Ovary (tissue), 7 donors: ENCODE measurements at regions not wholly inside any gene's neighbourhood (a gene's known extent, or its start where the extent isn't known, plus 50 kb on each side); places are given as distances from the start of the nearest gene placed in this dataset.
"Not testable (repeated sequence)": the region's sequence is repeated elsewhere in the genome, so short reads cannot be mapped to it uniquely, and the experiment has no call there.

Source experiments
- DNase-seq, 5 donors: peaks; one replicate each; pipeline ENCODE4 v3.0.0-alpha.2; 2019 to 2020
- H3K27ac ChIP-seq, 2 donors: fragments of 200-600 bp; one replicate each; pipeline versions ENCODE4 v1.5.1 to v1.8.0; 2019 to 2022
- H3K27me3 ChIP-seq: fragments of 200-600 bp; one replicate; pipeline ENCODE4 v1.8.0; 2022
- H3K36me3 ChIP-seq: fragments of 200-600 bp; sonication (generic); one replicate; pipeline ENCODE4 v1.5.1; 2019
- H3K4me1 ChIP-seq: one replicate; pipeline ENCODE4 v1.8.1; 2013; ENCODE audit warnings: mild to moderate bottlenecking, moderate library complexity; ENCODE audit not compliant: insufficient read depth
- H3K4me3 ChIP-seq: fragments of 200-600 bp; sonication (generic); one replicate; pipeline ENCODE4 v1.5.1; 2017
- H3K9me3 ChIP-seq, 2 donors: fragments of 200-600 bp in 1 of 2; sonication (generic) in 1 of 2; one replicate each; pipeline versions ENCODE4 v1.5.1 to v1.8.1; 2013 to 2019; ENCODE audit warnings: mild to moderate bottlenecking in 1 of 2, moderate library complexity in 1 of 2
- EP300 ChIP-seq: sonication (generic); formaldehyde crosslinking; IDR thresholded peaks from one replicate; pipeline ENCODE4 v1.6.1; 2017; ENCODE audit warnings: antibody characterized with exemption
- POLR2A ChIP-seq: fragments of 450-650 bp; IDR thresholded peaks from one replicate; pipeline ENCODE4 v1.6.1; 2017; ENCODE audit warnings: antibody characterized with exemption, mild to moderate bottlenecking, moderate library complexity
- WGBS, 3 donors: extraction: QIAGEN DNeasy Blood & Tissue Kit in 1 of 3; methylation state at CpG; one replicate each; pipeline versions ENCODE4 v1.1.5 to v1.1.7; 2013 to 2017; 5-methylcytosine and 5-hydroxymethylcytosine counted together
- intact Hi-C, 4 donors: fragments of 100-400 bp; cut with DNase I; formaldehyde crosslinking; loops; one replicate each; pipeline versions ENCODE4 v1.11.0 to v1.15.1; 2022 to 2023
- TF ChIP-seq, protein P1 (sequence below), 3 donors: fragments of 450-650 bp in 2 of 3; fragments of 200-600 bp in 1 of 3; IDR thresholded peaks; one replicate each; pipeline versions ENCODE4 v1.5.1 to v1.8.0; 2016 to 2022; ENCODE audit warnings: antibody characterized with exemption in 3 of 3, mild to moderate bottlenecking in 1 of 3
- donor health status: DM: no; HTN: no; CAD: no; lungs with moderate emphysema.
- donor health status: DM: no; HTN: no; CAD: no.
- donor health status: Bipolar disorder and iron deficiency.
- donor health status: DM: no; HTN: no; CAD: no.
- donor health status: DM: yes; HTN: yes; CAD: no.

- no peaks in the 10 kb centered on the region for H3K4me1 ChIP-seq
- TF ChIP-seq POLR2A (no peak), EP300 (no peak)
- TF ChIP-seq, protein P1, sequence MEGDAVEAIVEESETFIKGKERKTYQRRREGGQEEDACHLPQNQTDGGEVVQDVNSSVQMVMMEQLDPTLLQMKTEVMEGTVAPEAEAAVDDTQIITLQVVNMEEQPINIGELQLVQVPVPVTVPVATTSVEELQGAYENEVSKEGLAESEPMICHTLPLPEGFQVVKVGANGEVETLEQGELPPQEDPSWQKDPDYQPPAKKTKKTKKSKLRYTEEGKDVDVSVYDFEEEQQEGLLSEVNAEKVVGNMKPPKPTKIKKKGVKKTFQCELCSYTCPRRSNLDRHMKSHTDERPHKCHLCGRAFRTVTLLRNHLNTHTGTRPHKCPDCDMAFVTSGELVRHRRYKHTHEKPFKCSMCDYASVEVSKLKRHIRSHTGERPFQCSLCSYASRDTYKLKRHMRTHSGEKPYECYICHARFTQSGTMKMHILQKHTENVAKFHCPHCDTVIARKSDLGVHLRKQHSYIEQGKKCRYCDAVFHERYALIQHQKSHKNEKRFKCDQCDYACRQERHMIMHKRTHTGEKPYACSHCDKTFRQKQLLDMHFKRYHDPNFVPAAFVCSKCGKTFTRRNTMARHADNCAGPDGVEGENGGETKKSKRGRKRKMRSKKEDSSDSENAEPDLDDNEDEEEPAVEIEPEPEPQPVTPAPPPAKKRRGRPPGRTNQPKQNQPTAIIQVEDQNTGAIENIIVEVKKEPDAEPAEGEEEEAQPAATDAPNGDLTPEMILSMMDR (IDR thresholded peaks at IDR 0.05), result no peak
- 84 to 92% (median 91%) methylated on average over 1 of the region's 1 CpG for WGBS, 3 donors
- H3K27me3 ChIP-seq, result no peaks in the 10 kb centered on the region
- no peak overlapping the region for H3K4me3 ChIP-seq
- no peaks in the 10 kb centered on the region for H3K9me3 ChIP-seq
- DNase-seq, result no peak
- no peak overlapping the region for H3K27ac ChIP-seq
- intact Hi-C loops, result loop anchor here in 1 of 4 donors (5.0 kb wide), 1 partner anchor 1879 kb away; no protein-coding TSS in a partner anchor
- H3K36me3 ChIP-seq, result no peaks in the 10 kb centered on the region
Measured at GRCh38 chr5:56406221-56406620, 173.1 kb upstream of the ANKRD55 start.

GRCh38 chr5:56405116-56405908 lies 172.2 kb upstream of the ANKRD55 start:
- H3K27me3 ChIP-seq, result no peaks in the 10 kb centered on the region
- TF ChIP-seq, protein P1 (IDR thresholded peaks at IDR 0.05), result no peak
- TF ChIP-seq POLR2A, result no peak
- DNase-seq, result no peak
- intact Hi-C loops, result loop anchor here in 1 of 4 donors (5.0 kb wide), 1 partner anchor 1878 kb away; no protein-coding TSS in a partner anchor
- WGBS, 3 donors, result 65 to 75% (median 68%) methylated on average over 4 of the region's 4 CpGs
- no peak overlapping the region for H3K27ac ChIP-seq
- no peak overlapping the region for H3K4me3 ChIP-seq
- H3K36me3 ChIP-seq, result no peaks in the 10 kb centered on the region
- no peaks in the 10 kb centered on the region for H3K9me3 ChIP-seq
- no peaks in the 10 kb centered on the region for H3K4me1 ChIP-seq

GRCh38 chr5:56402266-56403220 lies 169.4 kb upstream of the ANKRD55 start:
- WGBS, 3 donors, result 65 to 71% (median 71%) methylated on average over 7 of the region's 7 CpGs
- no peaks in the 10 kb centered on the region for H3K36me3 ChIP-seq
- H3K4me3 ChIP-seq, result no peak overlapping the region

GRCh38 chr5:56397796-56398195 lies 164.7 kb upstream of the ANKRD55 start:
- H3K4me1 ChIP-seq, DNase-seq, H3K4me3 ChIP-seq, H3K36me3 ChIP-seq, H3K9me3 ChIP-seq, H3K27me3 ChIP-seq, H3K27ac ChIP-seq, intact Hi-C loops: not testable (repeated sequence)
- 94 to 99% (median 96%) methylated on average over 21 to 24 of the region's 24 CpGs for WGBS, 3 donors

More at GRCh38 chr5:56402266-56403220, 169.4 kb upstream of the ANKRD55 start:
- intact Hi-C loops, result no loop called here
- no peaks in the 10 kb centered on the region for H3K4me1 ChIP-seq
- no peaks in the 10 kb centered on the region for H3K9me3 ChIP-seq
- H3K27me3 ChIP-seq, result no peaks in the 10 kb centered on the region
- H3K27ac ChIP-seq, result no peak overlapping the region
- no peak for DNase-seq
- no peak for TF ChIP-seq EP300
- TF ChIP-seq, protein P1 (IDR thresholded peaks at IDR 0.05), result no peak
- TF ChIP-seq POLR2A, result no peak
